GM15510 (cell line): ENCODE measurements at regions not wholly inside any gene's neighbourhood (a gene's known extent, or its start where the extent isn't known, plus 50 kb on each side); places are given as distances from the start of the nearest gene placed in this dataset.

Experiments used
- POLR2A ChIP-seq: IDR thresholded peaks from 3 replicates; pipeline ENCODE4 v1.6.1; 2011; ENCODE audit warnings: borderline replicate concordance; ENCODE audit not compliant: insufficient read length; ENCODE audit errors: extremely low read depth

DNA sequence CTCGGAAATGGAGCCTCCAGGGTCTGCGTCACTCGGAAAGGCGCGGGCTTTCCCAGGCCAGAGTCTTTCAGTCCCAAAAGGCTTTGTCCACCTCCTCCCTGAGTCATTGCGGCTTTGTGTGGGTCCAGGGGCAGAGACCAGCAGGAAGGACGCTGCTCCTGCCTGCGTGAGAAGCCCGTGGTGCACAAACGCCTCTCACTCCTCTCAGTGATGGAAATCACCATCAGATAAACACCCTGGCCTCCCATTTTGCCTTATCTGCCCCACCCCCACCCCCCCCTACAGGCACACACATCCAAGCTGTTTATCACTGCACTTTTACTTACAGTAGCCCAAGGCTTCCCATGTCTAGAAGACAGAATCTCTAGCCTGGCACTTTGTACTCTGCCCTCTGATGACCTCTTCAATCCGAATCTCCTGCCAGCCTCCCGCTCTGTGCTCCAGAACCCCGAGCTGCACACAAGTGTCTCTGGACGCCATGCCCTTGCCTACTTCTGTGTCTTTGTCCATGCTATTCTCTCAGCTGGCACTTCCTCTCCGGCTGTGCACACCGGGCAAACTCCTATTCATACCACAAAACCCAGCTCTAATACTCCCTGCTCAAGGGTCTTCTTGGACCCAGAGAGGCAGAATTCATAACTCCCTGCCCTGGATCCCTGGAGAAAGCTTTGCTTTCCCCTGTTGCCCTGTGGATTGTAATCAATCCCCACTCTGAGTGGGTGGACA is 954.6 kb downstream of the TBC1D22A start:
- no peak for TF ChIP-seq POLR2A

DNA sequence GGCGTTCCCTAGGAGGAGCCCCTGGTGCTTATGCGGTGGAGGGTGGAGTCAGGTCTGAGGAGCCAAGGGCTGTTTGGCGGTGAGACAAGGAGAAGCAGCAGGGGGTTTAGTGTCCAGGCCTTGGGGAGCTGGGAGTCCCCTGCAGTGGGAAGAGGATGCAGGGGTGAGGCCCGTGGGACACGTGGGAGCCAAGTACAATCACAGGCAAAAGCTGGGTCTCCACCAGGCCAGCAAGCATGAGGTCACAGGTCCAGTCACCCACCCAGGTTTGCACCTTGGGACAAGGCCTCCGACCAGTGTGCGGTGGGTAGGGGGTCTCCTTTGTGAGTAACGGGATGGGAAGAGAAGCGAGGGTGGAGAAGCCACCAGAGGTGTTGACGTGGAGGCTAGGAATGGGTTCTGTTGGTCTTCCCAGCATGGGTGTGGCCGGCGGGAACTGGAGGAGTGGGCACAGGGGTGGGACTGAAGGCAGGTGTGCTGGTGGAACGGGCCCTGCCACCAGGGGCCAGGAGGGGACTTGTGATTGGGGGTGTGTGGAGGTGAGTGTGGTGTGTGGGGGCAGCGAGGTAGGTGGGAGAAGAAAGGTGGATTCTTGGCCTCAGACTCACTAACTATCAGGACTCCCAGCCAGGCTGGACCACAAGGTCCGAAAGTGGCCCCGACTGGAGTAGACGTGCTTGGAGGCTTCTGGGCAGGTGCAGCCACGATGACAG is 953.6 kb downstream of the TBC1D22A start:
- no peak for TF ChIP-seq POLR2A

DNA sequence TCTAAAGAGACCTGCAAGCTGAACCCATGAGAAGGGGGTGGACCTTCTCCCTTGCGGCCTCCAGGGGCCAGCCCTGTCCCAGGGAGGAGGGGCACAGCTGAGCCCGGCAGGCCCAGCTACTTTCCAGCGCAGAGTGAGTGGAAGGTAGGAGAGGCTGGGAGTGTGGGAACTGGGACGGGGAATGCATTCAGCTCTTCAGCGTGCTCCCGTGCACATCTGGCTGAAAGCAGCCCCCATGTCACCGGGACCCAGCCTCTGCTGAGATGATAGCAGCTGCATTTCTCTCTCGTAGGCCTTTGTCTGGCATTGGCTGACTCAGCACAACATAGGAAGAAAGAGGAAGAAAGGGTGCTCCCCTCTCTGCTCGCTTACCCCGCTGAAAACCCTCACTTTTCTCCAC is 951.5 kb downstream of the TBC1D22A start:
- TF ChIP-seq POLR2A: no peak

DNA sequence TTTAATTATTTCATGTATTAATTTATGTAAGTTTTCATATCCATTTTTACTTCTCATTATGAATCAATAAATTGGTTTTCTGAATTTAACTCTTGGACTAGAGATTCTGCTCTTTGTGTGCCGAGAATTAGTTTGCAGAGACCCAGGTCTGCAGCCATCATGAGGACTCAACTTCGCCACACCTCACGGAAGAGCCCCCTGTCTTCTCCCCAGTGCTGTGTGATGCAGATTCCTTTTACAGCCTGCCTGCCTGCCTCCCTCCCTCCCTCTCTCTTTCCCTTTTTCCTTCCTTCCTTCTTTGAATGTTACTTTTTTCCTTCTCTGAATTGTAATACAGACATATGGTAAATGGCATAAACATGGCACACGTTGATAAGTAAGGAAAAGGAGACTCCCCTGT is 947.7 kb downstream of the TBC1D22A start:
- TF ChIP-seq POLR2A: no peak

DNA sequence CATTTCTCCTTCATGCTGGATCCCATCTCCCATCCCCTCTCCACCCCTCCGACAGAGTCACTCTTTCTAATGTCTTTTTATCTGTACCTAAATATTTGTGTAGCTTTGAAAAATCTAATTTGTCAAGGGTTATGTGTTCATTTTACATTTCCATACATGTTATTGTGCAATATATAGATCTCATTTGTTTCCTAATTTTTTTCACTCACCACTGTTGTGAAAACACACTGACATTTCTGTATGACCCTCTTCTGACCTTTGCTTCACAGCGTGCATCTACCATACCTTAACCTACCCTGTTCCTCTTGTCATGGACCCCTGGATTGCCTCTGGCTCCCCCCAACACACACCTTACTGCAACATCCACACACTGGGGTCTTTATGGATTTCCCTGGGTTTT is 942.9 kb downstream of the TBC1D22A start:
- no peak for TF ChIP-seq POLR2A

DNA sequence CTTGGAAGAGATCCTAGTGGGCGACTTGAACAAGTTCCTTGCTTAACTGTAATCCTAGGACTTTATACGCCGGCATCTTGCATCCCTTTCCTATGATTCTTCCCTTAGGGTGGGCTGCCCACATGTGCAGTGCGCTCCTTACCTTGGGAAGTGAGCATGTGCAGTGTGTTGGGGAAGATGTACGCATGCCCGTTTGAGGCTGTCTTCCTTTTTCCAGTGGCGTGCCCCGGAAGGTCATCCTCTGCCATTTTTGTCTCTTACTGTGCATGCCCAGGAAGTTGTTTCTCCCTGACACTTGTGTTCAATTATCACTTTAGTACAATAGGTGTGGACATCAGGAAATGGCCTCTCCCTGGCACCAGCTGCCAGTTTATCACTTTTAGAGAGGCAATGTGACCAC is 936.5 kb downstream of the TBC1D22A start:
- no peak for TF ChIP-seq POLR2A

DNA sequence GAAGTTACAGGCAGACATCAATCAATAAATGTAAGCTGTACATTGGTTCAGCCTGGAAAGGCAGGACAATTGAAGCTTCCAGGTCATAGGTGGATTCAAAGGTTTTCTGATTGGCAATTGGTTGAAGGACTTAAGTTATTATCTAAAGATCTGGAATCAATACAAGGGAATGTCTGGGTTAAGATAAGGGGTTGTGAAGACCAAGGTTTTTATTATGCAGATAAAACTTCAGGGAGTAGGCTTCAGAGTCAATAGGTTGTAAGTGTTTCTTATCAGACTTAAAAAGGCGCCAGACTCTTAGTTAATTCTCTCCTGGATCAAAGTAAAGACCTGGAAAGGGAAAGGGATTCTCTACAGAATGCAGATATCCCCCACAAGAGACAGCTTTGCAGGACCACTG is 935.4 kb downstream of the TBC1D22A start:
- TF ChIP-seq POLR2A: no peak

DNA sequence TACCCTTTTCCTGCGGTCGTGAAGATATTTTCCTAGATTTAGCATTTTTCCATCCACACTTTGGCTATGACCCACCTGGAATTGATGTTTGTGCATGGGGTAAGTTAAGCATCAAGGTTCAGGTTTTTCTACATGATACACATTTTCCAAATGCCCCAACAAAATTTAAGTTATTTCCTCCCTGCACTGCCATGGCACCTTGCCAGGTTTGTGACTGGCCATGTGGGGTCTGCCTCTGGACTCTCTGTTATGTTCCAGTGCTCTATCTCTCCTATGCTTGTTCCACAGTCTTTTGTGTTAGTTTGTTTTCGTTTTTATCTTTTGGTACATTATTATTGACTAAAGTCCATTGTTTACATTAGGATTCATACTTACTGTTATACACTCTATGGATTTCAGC is 934.3 kb downstream of the TBC1D22A start:
- no peak for TF ChIP-seq POLR2A

DNA sequence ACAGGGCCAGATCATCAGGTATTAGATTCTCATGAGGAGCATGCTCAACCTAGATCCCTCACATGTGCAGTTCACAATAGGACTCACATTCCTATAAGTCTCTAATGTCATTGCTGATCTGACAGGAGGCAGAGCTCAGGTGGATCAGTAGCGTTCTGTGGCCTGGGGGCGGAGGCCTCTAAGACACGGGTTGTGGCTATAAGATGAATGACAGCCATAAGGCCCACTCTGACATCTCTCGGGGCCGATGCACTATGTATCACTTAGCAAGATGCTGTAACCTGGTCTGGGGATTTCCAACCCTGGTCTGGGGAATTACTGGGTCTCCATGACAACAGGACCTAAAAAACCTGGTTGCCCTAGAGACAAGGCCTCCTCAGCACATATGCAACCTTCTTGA is 932.7 kb downstream of the TBC1D22A start:
- no peak for TF ChIP-seq POLR2A

DNA sequence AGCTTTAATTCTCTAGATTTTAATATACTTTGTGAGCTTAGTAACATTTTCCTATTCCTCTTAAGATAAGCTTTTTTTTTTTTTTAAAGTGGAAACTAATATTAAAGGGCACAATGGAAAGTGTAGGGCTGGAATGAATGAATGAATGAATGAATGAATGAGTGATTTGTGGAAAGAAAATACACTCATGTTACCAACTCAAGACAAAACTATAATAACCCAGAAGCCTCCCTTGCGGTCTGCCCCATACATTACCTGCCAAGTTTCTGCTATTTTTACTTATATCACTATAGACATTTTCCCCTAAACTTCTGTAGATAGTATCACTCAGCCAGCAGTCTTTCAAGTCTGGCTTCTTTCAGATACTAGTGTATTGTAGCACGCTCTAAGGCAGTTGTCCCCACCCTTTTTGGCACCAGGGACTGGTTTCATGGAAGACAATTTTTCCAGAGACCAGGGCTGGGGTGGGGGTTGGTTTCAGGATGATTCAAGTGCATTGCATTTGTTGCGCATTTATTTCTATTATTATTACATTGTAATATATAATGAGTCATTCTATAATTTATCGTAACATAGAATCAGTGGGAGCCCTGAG is 932.2 kb downstream of the TBC1D22A start:
- TF ChIP-seq POLR2A: no peak

DNA sequence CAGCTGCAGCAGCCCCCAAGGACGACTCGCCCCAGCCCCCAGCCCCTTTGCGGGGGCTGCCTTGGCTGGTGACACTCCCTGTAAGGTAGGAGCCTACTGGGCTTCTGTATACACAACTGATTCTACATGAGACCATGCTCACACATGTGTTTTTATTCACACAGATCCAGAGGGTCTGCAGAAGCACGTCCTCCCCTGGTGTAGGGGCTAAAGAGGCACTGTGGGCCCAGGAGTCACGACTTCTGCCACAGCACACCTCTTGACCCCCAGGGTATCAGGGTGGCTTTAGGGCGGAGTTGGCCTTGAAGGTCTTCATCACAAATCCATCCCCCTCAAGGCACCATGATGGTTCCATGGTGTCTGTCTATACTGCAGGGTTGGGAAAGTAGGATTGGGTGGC is 931.2 kb downstream of the TBC1D22A start:
- TF ChIP-seq POLR2A: no peak

DNA sequence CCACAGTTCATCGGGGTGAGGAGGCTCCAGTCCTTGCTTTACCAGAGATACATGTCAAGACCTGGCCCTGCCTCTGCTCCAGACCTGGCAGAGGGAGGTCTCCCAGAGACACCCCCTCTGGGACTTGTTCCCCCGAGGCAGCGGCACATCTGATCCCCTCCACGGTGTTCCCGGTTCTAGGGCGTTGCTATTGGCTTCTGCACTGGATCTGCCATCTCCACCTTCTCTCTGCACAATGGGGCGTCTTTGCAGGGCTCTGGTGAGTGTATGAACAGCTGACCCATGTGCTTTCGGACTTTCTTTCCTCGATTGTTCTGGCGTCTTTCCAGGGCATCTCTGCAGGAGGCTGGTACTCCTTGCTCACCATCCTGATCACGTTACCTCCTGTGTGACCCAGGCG is 930.4 kb downstream of the TBC1D22A start:
- TF ChIP-seq POLR2A: no peak

DNA sequence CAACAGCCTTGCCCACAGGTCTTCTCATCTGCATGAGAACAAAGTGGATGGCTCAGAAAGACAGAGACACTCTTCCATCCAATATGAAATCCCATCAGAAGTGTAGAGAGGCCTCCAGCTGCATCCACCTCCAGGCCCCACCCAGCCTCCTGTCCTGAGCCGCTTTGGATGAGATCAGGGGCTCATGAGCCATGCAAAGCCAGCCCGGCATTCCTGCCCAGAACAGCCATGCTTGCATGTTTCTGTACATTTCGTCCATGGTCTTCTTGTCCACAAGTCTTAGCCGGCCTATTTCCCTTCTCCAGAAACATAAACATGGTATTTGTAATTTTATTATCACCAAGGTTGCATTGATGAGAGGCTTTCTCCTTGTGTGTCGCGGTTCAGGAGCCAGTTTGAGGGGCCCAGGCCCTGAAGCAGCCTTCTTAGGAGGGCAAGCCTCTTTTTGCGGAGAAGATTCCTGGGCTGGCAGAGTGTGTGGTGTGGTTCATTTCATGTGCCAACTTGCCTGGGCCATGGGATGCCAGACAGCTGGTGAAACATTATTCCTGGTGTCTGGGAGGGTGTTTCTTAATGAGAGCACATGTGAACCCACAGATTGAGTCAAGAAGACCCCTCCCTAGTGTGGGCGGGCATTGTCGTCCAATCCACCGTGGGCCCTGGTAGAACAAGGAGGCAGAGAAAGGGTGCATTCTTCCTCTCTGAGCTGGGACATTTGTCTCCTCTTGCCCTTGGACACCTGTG is 928.9 kb downstream of the TBC1D22A start:
- TF ChIP-seq POLR2A: no peak

DNA sequence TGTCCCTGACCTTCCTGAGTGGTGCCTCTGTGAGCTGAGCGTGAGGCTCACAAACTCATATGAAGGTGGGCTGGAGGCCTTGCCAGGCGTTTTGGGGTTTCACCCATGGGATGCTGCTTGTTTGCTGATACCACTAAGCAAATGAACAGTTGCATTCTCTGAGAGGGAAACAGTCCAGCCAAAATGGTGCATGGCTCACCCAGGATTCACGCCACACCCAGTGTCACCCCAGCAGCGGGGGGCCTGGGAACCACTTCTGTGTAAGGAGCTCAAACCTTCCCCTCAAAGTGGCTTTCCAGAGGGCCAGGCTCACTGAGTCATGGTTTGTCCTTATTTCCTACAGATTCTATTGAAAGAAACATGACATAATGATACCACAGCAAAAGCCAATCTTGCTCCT is 928.1 kb downstream of the TBC1D22A start:
- TF ChIP-seq POLR2A: no peak

DNA sequence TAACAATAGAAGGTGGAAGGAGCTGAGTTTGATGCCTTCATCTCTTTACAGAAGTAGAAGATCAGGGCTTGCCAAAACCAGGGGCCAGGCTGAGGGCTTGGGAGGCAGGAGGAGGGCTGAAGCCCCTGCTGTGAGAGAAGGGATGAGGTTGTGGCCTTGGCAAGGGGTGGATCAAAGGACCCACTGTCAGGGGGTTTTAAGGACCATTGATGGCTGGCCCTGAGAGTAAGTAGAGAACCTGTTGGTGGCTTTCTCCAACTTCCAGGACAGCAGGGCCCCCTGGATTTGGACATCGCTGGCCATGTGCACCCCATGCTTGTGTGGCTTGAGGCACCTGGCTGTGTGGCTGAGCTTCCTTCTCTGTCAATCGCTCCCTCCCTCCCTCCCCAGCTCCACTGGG is 927.7 kb downstream of the TBC1D22A start:
- TF ChIP-seq POLR2A: no peak
